HepG2 (cell line): ENCODE measurements at regions not wholly inside any gene's neighbourhood (a gene's known extent, or its start where the extent isn't known, plus 50 kb on each side); places are given as distances from the start of the nearest gene placed in this dataset.

ENCODE experiments used
- ATAC-seq: fragments of 200-7000 bp; cut with Tn5 transposase; 3 replicates; pipeline ENCODE4 v1.9.1; 2020; ENCODE audit warnings: mild to moderate bottlenecking, moderate library complexity
- BruUV-seq: library from RNA; stranded (reverse); fragments of 400-500 nt; replicated peaks from 2 replicates; lab custom pipeline; 2021; lab: Mats Ljungman, UMichigan
- CTCF ChIA-PET: fragments of 300-600 bp; formaldehyde crosslinking; extraction: SDS; loops from one replicate; lab custom pipeline; 2021; ENCODE audit warnings: low total read pairs, inconsistent platforms, low intra/inter-chr PET ratio; lab: Yijun Ruan, JAX
- POLR2A ChIA-PET: fragments of 350-600 bp; sonication (Branson Sonifier 250); formaldehyde crosslinking; loops from one replicate; lab custom pipeline; 2020; ENCODE audit warnings: antibody characterized with exemption, inconsistent platforms; lab: Yijun Ruan, JAX
- DNase-seq: peaks from one replicate; pipeline ENCODE4 v3.0.0-alpha.2; 2015; ENCODE audit warnings: low spot score
- FAIRE-seq: peaks from 3 replicates; lab custom pipeline; 2011; peaks lifted over from hg19 to GRCh38; lab: Jason Lieb, UNC
- H2AFZ ChIP-seq: one replicate; pipeline ENCODE4 v1.6.1; 2011; ENCODE audit warnings: low read length, inconsistent platforms
- H3K27ac ChIP-seq: fragments of 300-600 bp; 3 replicates; pipeline ENCODE4 v1.8.0; 2011; ENCODE audit warnings: mixed run types, mild to moderate bottlenecking, mixed read lengths, low read length, inconsistent platforms; ENCODE audit not compliant: insufficient read depth; ENCODE audit errors: extremely low read length
- H3K27me3 ChIP-seq, 2 experiments: fragments of 200-600 bp in 1 of 2; 2 replicates in 1 of 2; 3 replicates in 1 of 2; pipeline versions ENCODE4 v1.6.0 to v1.8.0; 2011; ENCODE audit warnings: low read length in 2 of 2, mild to moderate bottlenecking in 2 of 2, moderate library complexity in 2 of 2, inconsistent platforms in 1 of 2; ENCODE audit not compliant: insufficient read depth in 2 of 2, control insufficient read depth in 1 of 2
- H3K36me3 ChIP-seq, 2 experiments: fragments of 200-600 bp in 1 of 2; replicated peaks in 1 of 2; 2 replicates in 1 of 2; 3 replicates in 1 of 2; pipeline versions ENCODE4 v1.5.1 to v1.8.0; 2011; ENCODE audit warnings: low read length in 2 of 2, inconsistent platforms in 1 of 2; ENCODE audit not compliant: insufficient read depth in 2 of 2, control insufficient read depth in 1 of 2
- H3K4me1 ChIP-seq: 2 replicates; pipeline ENCODE4 v1.5.1; 2012; ENCODE audit warnings: low read length, inconsistent platforms; ENCODE audit not compliant: insufficient read depth
- H3K4me2 ChIP-seq: 2 replicates; pipeline ENCODE4 v1.6.0; 2011; ENCODE audit warnings: low read depth, low read length, inconsistent platforms
- H3K4me3 ChIP-seq, 3 experiments: fragments of 200-600 bp in 1 of 3; sonication (generic), shearing (Covaris generic) in 1 of 3; replicated peaks in 1 of 3; 2 replicates each; pipeline ENCODE4 v1.5.1; 2011 to 2016; ENCODE audit warnings: low read length in 3 of 3, inconsistent platforms in 2 of 3, low read depth in 2 of 3, mild to moderate bottlenecking in 2 of 3, control low read depth in 1 of 3, mixed read lengths in 1 of 3; ENCODE audit not compliant: insufficient read depth in 1 of 3
- H3K79me2 ChIP-seq: one replicate; pipeline ENCODE4 v1.6.1; 2011; ENCODE audit warnings: low read length, inconsistent platforms; ENCODE audit not compliant: insufficient read depth
- H3K9ac ChIP-seq: 2 replicates; pipeline ENCODE4 v1.6.0; 2011; ENCODE audit warnings: mild to moderate bottlenecking, low read depth, low read length, inconsistent platforms; ENCODE audit not compliant: insufficient read depth
- H3K9me3 ChIP-seq: 2 replicates; pipeline ENCODE4 v1.5.1; 2012; ENCODE audit warnings: mild to moderate bottlenecking, low read length
- H4K20me1 ChIP-seq: 2 replicates; pipeline ENCODE4 v1.6.0; 2011; ENCODE audit warnings: inconsistent platforms, mild to moderate bottlenecking, low read length, moderate library complexity; ENCODE audit not compliant: insufficient read depth
- AGO1 ChIP-seq: fragments of 200-400 bp; formaldehyde crosslinking; IDR thresholded peaks from 2 replicates; pipeline ENCODE4 v1.6.1; 2017; ENCODE audit warnings: mild to moderate bottlenecking, low read depth, low read length, moderate library complexity; ENCODE audit not compliant: poor library complexity, severe bottlenecking
- CBX5 ChIP-seq: sonication (generic); formaldehyde crosslinking; IDR thresholded peaks from 2 replicates; pipeline ENCODE4 v1.4.0; 2020; ENCODE audit warnings: missing genetic modification reagents, borderline replicate concordance
- KMT2A ChIP-seq: sonication (generic); formaldehyde crosslinking; IDR thresholded peaks from 2 replicates; pipeline ENCODE4 v1.4.0; 2020; ENCODE audit warnings: missing genetic modification reagents
- PAX8 ChIP-seq: sonication (generic); formaldehyde crosslinking; IDR thresholded peaks from 2 replicates; pipeline ENCODE4 v1.8.0; 2022; ENCODE audit warnings: mild to moderate bottlenecking, missing genetic modification reagents, borderline replicate concordance
- SOX5 ChIP-seq: IDR thresholded peaks from 2 replicates; pipeline ENCODE4 v1.6.1; 2016; ENCODE audit warnings: borderline replicate concordance
- ZBTB42 ChIP-seq: sonication (generic); formaldehyde crosslinking; IDR thresholded peaks from 2 replicates; pipeline ENCODE4 v1.5.0; 2020; ENCODE audit warnings: mild to moderate bottlenecking, missing genetic modification reagents
- ZFP82 ChIP-seq: sonication (generic); formaldehyde crosslinking; IDR thresholded peaks from 2 replicates; pipeline ENCODE4 v1.5.1; 2020; ENCODE audit warnings: mild to moderate bottlenecking, missing genetic modification reagents, borderline replicate concordance
- WGBS: methylation state at CpG from one replicate; pipeline ENCODE4 v1.1.6; 2017; ENCODE audit warnings: low lambda C conversion rate; 5-methylcytosine and 5-hydroxymethylcytosine counted together
- in situ Hi-C: cut with HindIII; loops from 2 replicates; pipeline ENCODE4 v1.10.0; 2017; ENCODE audit warnings: low pct_unique_long_range_greater_than_20kb; ENCODE audit not compliant: extremely low pct_ligation_motif_present
- intact Hi-C: fragments of 100-400 bp; cut with micrococcal nuclease; formaldehyde crosslinking; loops from one replicate; pipeline ENCODE4 v1.10.0; 2022; ENCODE audit not compliant: unreplicated experiment
- TF ChIP-seq, protein P1 (sequence below): sonication (generic); formaldehyde crosslinking; IDR thresholded peaks from 2 replicates; pipeline ENCODE4 v1.4.0; 2020; ENCODE audit warnings: missing genetic modification reagents
- TF ChIP-seq, protein P2 (sequence below): sonication (generic); formaldehyde crosslinking; IDR thresholded peaks from 2 replicates; pipeline ENCODE4 v1.8.1; 2023; ENCODE audit warnings: missing genetic modification reagents, inconsistent platforms, borderline replicate concordance

DNA sequence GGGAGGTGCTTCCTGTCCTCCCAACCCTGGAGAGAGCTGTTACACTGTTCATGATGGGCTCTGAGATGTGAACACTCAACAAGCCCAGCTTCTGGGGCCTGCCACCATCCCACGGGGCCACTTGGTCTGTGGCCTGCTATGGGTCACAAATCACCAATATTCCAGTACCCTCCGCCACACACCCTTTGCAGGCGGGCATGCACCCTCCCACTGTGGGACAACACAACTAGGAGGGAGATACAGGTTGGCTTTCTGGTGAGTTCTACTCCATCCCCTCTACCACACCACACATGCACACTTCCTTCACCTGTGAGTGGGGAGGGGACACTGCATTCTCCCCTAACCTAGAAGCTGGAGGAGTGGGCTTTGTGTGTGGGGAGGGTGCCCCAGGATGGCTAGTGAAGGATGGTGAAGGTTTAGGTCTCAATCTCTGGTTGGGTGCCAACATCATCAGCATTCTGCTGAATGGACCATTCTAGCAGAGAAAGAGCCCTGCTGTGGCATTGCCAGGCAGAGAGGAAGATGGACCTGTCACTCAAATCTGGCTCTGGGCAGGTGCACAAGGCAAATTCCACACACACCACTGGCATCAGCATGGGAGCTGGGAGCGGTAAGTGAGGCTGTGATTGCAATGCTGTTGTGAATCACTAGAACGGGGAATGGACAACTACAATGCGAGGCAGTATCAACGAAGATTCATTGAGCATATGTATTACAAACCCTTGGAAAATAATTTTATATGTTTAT lies 175.1 kb downstream of the THBS2 start:
- in situ Hi-C loops: no loop called here
- no peak for ATAC-seq
- no peak for TF ChIP-seq AGO1
- TF ChIP-seq, protein P1, sequence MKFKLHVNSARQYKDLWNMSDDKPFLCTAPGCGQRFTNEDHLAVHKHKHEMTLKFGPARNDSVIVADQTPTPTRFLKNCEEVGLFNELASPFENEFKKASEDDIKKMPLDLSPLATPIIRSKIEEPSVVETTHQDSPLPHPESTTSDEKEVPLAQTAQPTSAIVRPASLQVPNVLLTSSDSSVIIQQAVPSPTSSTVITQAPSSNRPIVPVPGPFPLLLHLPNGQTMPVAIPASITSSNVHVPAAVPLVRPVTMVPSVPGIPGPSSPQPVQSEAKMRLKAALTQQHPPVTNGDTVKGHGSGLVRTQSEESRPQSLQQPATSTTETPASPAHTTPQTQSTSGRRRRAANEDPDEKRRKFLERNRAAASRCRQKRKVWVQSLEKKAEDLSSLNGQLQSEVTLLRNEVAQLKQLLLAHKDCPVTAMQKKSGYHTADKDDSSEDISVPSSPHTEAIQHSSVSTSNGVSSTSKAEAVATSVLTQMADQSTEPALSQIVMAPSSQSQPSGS (CRISPR knock-in tag): no peak
- no peak for TF ChIP-seq ZFP82 (CRISPR knock-in tag)
- TF ChIP-seq ZBTB42 (CRISPR knock-in tag): no peak
- TF ChIP-seq SOX5 (CRISPR knock-in tag): no peak
- TF ChIP-seq, protein P2, sequence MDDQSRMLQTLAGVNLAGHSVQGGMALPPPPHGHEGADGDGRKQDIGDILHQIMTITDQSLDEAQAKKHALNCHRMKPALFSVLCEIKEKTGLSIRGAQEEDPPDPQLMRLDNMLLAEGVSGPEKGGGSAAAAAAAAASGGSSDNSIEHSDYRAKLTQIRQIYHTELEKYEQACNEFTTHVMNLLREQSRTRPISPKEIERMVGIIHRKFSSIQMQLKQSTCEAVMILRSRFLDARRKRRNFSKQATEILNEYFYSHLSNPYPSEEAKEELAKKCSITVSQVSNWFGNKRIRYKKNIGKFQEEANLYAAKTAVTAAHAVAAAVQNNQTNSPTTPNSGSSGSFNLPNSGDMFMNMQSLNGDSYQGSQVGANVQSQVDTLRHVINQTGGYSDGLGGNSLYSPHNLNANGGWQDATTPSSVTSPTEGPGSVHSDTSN (CRISPR knock-in tag): no peak
- TF ChIP-seq CBX5: no peak
- TF ChIP-seq PAX8 (CRISPR knock-in tag): no peak
- no peak for TF ChIP-seq KMT2A
- TF ChIP-seq, all 625 proteins: peak for 0
- BruUV-seq: no TSS peak
- 16% methylated on average over 7 of the region's 7 CpGs for WGBS
- intact Hi-C loops: no loop called here
- H4K20me1 ChIP-seq: no peaks in the 10 kb centered on the region
- H3K27me3 ChIP-seq: peaks cover 6 to 55% of the 10 kb centered on the region in 2 experiments
- DNase-seq (no peak), FAIRE-seq (no peak)
- H3K36me3 ChIP-seq: no peaks in the 10 kb centered on the region
- CTCF ChIA-PET: no interaction called here
- H3K9ac ChIP-seq: no peak overlapping the region
- no peak overlapping the region for H3K4me3 ChIP-seq
- H3K9me3 ChIP-seq: no peaks in the 10 kb centered on the region
- no peak overlapping the region for H2AFZ ChIP-seq
- no peaks in the 10 kb centered on the region for H3K4me1 ChIP-seq
- no peak overlapping the region for H3K4me2 ChIP-seq
- POLR2A ChIA-PET: no interaction called here
- H3K79me2 ChIP-seq: no peaks in the 10 kb centered on the region
- H3K27ac ChIP-seq: no peak overlapping the region
